ENCODE measurements at regions not wholly inside any gene's neighbourhood (a gene's known extent, or its start where the extent isn't known, plus 50 kb on each side); places are given as distances from the start of the nearest gene placed in this dataset.
"Not testable (repeated sequence)": the region's sequence is repeated elsewhere in the genome, so short reads cannot be mapped to it uniquely, and the experiment has no call there.

- H3K36me3 Mint-ChIP-seq: no peaks in the 10 kb centered on the region
Measured at GRCh38 chrX:128848374-128848773, 674.9 kb downstream of the SMARCA1 start.

DNA sequence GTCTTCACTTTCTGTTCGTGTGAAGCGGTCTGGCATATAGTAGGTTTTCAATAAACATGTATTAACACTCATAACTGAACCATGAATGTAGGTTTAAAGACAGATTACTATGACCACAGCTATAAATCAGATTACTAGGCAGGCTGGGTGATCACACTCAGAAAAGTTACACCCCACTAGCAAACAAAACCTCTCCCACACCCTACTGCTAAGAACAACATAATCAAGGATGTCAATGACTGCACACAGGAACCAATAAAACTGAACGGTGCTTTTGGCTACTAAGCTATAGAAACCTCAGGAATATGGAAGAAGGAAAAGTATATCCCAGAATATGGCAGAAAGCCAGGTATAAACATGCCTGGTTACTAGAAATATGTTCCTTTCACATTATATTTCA, 676.9 kb downstream of the SMARCA1 start:
- no peak for ATAC-seq (ENCODE audit: low read depth in 2 of 2)
- no peak for DNase-seq
- Mint-ChIP-seq H3K36me3 (no peaks in the 10 kb centered on the region), H3K9me3 (peaks cover 0 to 2% (median 0%) of the 10 kb centered on the region in 7 donors), H3K27me3 (no peaks in the 10 kb centered on the region), H3K4me3 (no peak overlapping the region), H3K27ac (no peak overlapping the region), H3K4me1 (no peaks in the 10 kb centered on the region)

More at GRCh38 chrX:128848374-128848773, 674.9 kb downstream of the SMARCA1 start:
- Mint-ChIP-seq H3K4me3 (no peak overlapping the region), H3K9me3 (peaks cover 0 to 5% (median 0%) of the 10 kb centered on the region in 7 donors), H3K27ac (no peak overlapping the region), H3K4me1 (no peaks in the 10 kb centered on the region), H3K27me3 (no peaks in the 10 kb centered on the region)
- ATAC-seq (ENCODE audit: low read depth in 2 of 2) (no peak), DNase-seq (no peak)

DNA sequence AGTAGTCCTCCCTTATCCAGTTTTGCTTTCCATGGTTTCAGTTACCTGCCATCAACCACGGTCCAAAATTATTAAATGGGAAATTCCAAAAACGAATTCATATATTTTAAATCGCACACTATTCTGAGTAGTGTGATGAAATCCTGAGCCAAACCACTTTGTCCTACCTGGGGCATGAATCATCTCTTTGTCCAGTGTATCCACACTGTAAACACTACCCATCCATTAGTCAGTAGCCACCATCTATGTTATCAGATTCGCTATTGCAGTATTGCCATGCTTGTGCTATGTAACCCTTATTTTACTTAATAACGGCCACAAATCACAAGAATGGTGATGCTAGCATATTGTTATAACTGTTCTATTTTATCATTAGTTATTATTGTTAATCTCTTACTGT, 704.6 kb downstream of the SMARCA1 start:
- Mint-ChIP-seq H3K36me3 (no peaks in the 10 kb centered on the region), H3K4me3 (no peak overlapping the region), H3K27ac (no peak overlapping the region), H3K9me3 (no peaks in the 10 kb centered on the region), H3K27me3 (no peaks in the 10 kb centered on the region), H3K4me1 (no peaks in the 10 kb centered on the region)
- ATAC-seq (ENCODE audit: low read depth in 2 of 2) (no peak), DNase-seq (no peak)

GRCh38 chrX:128816919-128817318, 706.4 kb downstream of the SMARCA1 start:
- H3K4me1 Mint-ChIP-seq: no peaks in the 10 kb centered on the region
- no peaks in the 10 kb centered on the region for H3K36me3 Mint-ChIP-seq
- H3K27me3 Mint-ChIP-seq: no peaks in the 10 kb centered on the region
- H3K27ac Mint-ChIP-seq: no peak overlapping the region
- no peak for DNase-seq
- no peaks in the 10 kb centered on the region for H3K9me3 Mint-ChIP-seq
- H3K4me3 Mint-ChIP-seq: no peak overlapping the region
- no peak for ATAC-seq (ENCODE audit: low read depth in 2 of 2)

- H3K4me3 Mint-ChIP-seq: no peak overlapping the region
- no peaks in the 10 kb centered on the region for H3K4me1 Mint-ChIP-seq
- peaks cover 4 to 35% (median 16%) of the 10 kb centered on the region in 7 donors for H3K9me3 Mint-ChIP-seq
- H3K36me3 Mint-ChIP-seq: peaks cover 0 to 7% of the 10 kb centered on the region in 2 donors
- H3K27me3 Mint-ChIP-seq: no peaks in the 10 kb centered on the region
- DNase-seq (no peak), ATAC-seq (ENCODE audit: low read depth in 2 of 2) (no peak)
- H3K27ac Mint-ChIP-seq: no peak overlapping the region
Measured at GRCh38 chrX:128807367-128807766, 715.9 kb downstream of the SMARCA1 start.

DNA sequence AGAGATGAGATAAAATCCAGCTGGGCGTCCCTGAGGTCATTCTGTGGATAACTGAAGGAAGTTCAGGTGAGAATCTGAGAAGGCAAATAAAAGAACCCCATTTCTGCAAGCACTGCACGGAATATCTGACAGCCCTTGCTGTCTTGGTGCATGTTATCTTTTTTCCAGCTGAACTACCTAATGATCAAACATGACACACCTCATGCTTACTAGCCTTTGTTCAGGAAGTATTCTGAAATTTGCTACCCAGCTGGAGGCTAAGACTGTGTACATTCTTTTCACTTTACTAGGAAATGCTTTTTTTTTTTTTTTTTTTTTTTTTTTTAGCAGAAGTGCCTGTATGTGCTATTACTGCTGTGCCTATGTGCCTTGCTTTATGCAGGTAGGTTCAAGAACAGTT, 718.1 kb downstream of the SMARCA1 start:
- ATAC-seq (ENCODE audit: low read depth in 2 of 2): no peak
- peaks cover 0 to 7% of the 10 kb centered on the region in 2 donors for H3K36me3 Mint-ChIP-seq
- no peak for DNase-seq
- H3K27me3 Mint-ChIP-seq: no peaks in the 10 kb centered on the region
- H3K4me3 Mint-ChIP-seq: no peak overlapping the region
- no peaks in the 10 kb centered on the region for H3K4me1 Mint-ChIP-seq
- H3K27ac Mint-ChIP-seq: no peak overlapping the region
- H3K9me3 Mint-ChIP-seq: peaks cover 6 to 35% (median 15%) of the 10 kb centered on the region in 7 donors

- H3K4me1 Mint-ChIP-seq: no peaks in the 10 kb centered on the region
- H3K27ac Mint-ChIP-seq: no peak overlapping the region
- peaks cover 6 to 35% (median 15%) of the 10 kb centered on the region in 7 donors for H3K9me3 Mint-ChIP-seq
- no peaks in the 10 kb centered on the region for H3K27me3 Mint-ChIP-seq
- no peak for ATAC-seq (ENCODE audit: low read depth in 2 of 2)
- peaks cover 0 to 7% of the 10 kb centered on the region in 2 donors for H3K36me3 Mint-ChIP-seq
- no peak overlapping the region for H3K4me3 Mint-ChIP-seq
- DNase-seq: no peak
Measured at GRCh38 chrX:128804828-128805227, 718.5 kb downstream of the SMARCA1 start.

DNA sequence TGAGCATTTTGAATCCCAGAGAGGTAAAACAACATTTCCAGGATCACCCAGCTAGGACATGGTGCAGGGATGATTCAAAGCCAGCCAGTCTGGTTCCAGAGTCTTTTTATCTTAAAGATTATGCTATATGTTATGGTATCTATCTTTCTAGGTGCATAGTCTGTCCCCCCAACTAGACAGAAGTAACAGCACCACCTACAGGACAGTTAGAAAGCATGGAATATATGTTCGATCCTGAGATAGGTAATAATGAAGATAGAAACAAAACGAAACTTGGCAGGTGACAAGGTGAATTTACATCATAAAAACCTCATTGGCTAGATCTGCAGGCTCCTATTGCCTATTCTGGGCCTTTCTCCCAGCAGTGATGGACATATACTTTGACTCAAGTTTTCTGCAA, 723.2 kb downstream of the SMARCA1 start:
- Mint-ChIP-seq H3K4me3 (no peak overlapping the region), H3K27ac (no peak overlapping the region), H3K4me1 (no peaks in the 10 kb centered on the region), H3K36me3 (no peaks in the 10 kb centered on the region), H3K9me3 (peaks cover 0 to 10% (median 6%) of the 10 kb centered on the region in 7 donors), H3K27me3 (no peaks in the 10 kb centered on the region)
- DNase-seq: no peak
- ATAC-seq (ENCODE audit: low read depth in 2 of 2): no peak

GRCh38 chrX:128783139-128783538, 730.9 kb upstream of the ACTRT1 start:
- not testable (repeated sequence) for DNase-seq; H3K36me3 Mint-ChIP-seq; H3K4me3 Mint-ChIP-seq; H3K9me3 Mint-ChIP-seq; H3K27me3 Mint-ChIP-seq; ATAC-seq (ENCODE audit: low read depth in 2 of 2); H3K4me1 Mint-ChIP-seq
- H3K27ac Mint-ChIP-seq: peak overlapping the region in 1 of 6 donors; percentile 34

- Mint-ChIP-seq H3K4me1 (peaks cover 0 to 4% (median 4%) of the 10 kb centered on the region in 3 donors), H3K27ac (no peak overlapping the region), H3K36me3 (no peaks in the 10 kb centered on the region), H3K4me3 (no peak overlapping the region), H3K27me3 (no peaks in the 10 kb centered on the region), H3K9me3 (peaks cover 0 to 7% (median 0%) of the 10 kb centered on the region in 7 donors)
- DNase-seq (no peak), ATAC-seq (ENCODE audit: low read depth in 2 of 2) (no peak)
Measured at GRCh38 chrX:128781506-128781905, 729.3 kb upstream of the ACTRT1 start.

DNA sequence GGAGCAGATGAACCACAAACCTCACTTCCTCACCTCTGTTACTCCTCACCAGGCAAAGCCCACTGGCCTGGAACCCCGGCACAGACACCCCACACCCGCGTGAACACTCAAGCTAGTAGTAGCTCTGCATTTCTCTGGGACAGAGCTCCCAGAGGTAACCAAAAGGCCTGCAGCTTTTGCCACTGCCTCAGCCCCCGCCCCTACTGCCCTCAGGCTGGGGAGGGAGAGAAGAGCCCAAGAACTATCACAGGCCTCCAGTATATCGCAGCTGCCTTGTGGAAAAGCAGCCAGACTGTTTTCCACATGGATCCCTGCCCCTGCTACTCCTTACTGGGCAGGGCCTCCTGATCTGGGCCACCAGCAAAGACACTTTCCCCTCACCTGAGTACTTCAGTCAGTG, 728.7 kb upstream of the ACTRT1 start:
- Mint-ChIP-seq H3K4me3 (peak overlapping the region in 1 of 8 donors; percentile 9), H3K9me3 (peaks cover 0 to 7% (median 0%) of the 10 kb centered on the region in 7 donors), H3K27me3 (no peaks in the 10 kb centered on the region), H3K27ac (no peak overlapping the region), H3K36me3 (no peaks in the 10 kb centered on the region), H3K4me1 (peaks cover 0 to 4% (median 4%) of the 10 kb centered on the region in 3 donors)
- ATAC-seq (ENCODE audit: low read depth in 2 of 2) (no peak), DNase-seq (no peak)

DNA sequence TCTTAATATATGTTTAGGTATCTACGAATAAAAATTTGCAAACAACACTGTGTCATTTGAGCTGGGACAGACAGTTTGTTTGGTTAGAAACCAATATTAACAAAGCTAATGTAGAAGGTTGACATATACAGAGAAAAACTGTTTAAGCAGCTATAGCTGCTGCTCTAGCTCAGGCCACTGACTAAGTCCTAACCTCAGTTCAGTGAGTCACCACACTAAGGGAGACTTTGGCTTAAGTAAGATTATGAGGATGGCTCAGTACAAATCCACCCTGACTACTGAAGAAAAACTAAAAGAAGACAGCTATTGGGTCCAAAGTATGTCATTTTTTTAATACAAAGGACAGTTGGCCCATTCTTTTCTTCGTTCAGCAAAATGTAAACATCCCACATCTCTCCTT, 717.3 kb upstream of the ACTRT1 start:
- no peak overlapping the region for H3K4me3 Mint-ChIP-seq
- peaks cover 0 to 8% (median 3%) of the 10 kb centered on the region in 7 donors for H3K9me3 Mint-ChIP-seq
- no peak for ATAC-seq (ENCODE audit: low read depth in 2 of 2)
- no peaks in the 10 kb centered on the region for H3K36me3 Mint-ChIP-seq
- H3K27me3 Mint-ChIP-seq: no peaks in the 10 kb centered on the region
- H3K27ac Mint-ChIP-seq: no peak overlapping the region
- H3K4me1 Mint-ChIP-seq: no peaks in the 10 kb centered on the region
- DNase-seq: no peak

DNA sequence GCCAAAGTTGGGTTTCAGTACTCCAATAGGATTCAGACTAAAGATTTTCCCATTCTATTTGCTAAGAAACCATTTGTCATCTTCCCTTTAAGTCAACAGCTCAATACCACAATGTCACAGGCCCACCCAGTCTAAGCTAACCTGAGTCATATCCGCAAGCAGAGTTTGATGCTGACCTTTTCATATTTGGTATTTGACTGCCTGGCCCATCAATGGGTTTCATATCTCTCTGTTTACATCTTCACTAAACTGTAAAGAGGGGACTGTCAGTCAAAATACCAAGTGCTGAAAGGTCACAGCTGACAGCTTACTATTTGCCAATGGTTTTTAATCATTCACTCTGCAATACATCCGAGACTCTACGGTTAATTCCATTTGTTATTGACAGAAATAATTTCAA, 707.5 kb upstream of the ACTRT1 start:
- Mint-ChIP-seq H3K36me3 (no peaks in the 10 kb centered on the region), H3K4me1 (no peaks in the 10 kb centered on the region), H3K4me3 (no peak overlapping the region), H3K27me3 (no peaks in the 10 kb centered on the region), H3K27ac (no peak overlapping the region), H3K9me3 (peaks cover 1 to 5% (median 4%) of the 10 kb centered on the region in 7 donors)
- DNase-seq: no peak
- no peak for ATAC-seq (ENCODE audit: low read depth in 2 of 2)

DNA sequence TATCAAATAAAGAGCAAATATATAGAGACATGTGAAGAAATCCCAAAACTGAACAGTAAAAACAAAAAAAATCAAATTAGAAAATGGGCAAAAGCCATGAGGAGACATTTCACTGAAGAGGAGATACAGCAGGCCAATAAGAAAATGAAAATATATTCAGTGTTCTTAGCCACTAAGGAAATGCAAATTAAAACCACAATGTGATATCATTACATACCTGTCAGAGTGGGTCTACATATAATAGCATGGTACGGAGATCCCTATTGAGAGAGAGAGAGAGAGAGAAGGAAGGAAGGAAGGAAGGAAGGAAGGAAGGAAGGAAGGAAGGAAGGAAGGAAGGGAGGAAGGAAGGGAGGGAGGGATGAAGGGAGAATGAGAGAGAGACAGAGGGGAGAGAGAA, 707.0 kb upstream of the ACTRT1 start:
- Mint-ChIP-seq H3K36me3 (no peaks in the 10 kb centered on the region), H3K4me3 (no peak overlapping the region), H3K9me3 (peaks cover 0 to 4% (median 2%) of the 10 kb centered on the region in 7 donors), H3K27ac (peak overlapping the region in 1 of 6 donors; percentile 65), H3K4me1 (no peaks in the 10 kb centered on the region), H3K27me3 (no peaks in the 10 kb centered on the region)
- DNase-seq: no peak
- no peak for ATAC-seq (ENCODE audit: low read depth in 2 of 2)

- no peaks in the 10 kb centered on the region for H3K4me1 Mint-ChIP-seq
- H3K4me3 Mint-ChIP-seq: no peak overlapping the region
- peaks cover 0 to 4% (median 1%) of the 10 kb centered on the region in 7 donors for H3K9me3 Mint-ChIP-seq
Measured at GRCh38 chrX:128754130-128754529, 701.9 kb upstream of the ACTRT1 start.

More at GRCh38 chrX:128754130-128754529, 701.9 kb upstream of the ACTRT1 start:
- ATAC-seq (ENCODE audit: low read depth in 2 of 2) (no peak), DNase-seq (no peak)
- H3K27me3 Mint-ChIP-seq: no peaks in the 10 kb centered on the region
- H3K27ac Mint-ChIP-seq: no peak overlapping the region
- H3K36me3 Mint-ChIP-seq: no peaks in the 10 kb centered on the region

Data from naive B cell (primary cell).